Erythroblast (primary cell): ENCODE measurements at regions not wholly inside any gene's neighbourhood (a gene's known extent, or its start where the extent isn't known, plus 50 kb on each side); places are given as distances from the start of the nearest gene placed in this dataset.

Experiments
- DNase-seq, 2 experiments: peaks; one replicate each; lab custom pipeline; 2025; lab: John Stamatoyannopoulos, UW
- GATA1 ChIP-seq: IDR thresholded peaks from 2 replicates; pipeline ENCODE4 v1.6.1; 2011; ENCODE audit warnings: low read depth, mild to moderate bottlenecking, control low read depth, low read length, moderate library complexity
- POLR2A ChIP-seq: IDR thresholded peaks from 2 replicates; pipeline ENCODE4 v1.6.1; 2011; ENCODE audit warnings: mild to moderate bottlenecking, low read length

DNA sequence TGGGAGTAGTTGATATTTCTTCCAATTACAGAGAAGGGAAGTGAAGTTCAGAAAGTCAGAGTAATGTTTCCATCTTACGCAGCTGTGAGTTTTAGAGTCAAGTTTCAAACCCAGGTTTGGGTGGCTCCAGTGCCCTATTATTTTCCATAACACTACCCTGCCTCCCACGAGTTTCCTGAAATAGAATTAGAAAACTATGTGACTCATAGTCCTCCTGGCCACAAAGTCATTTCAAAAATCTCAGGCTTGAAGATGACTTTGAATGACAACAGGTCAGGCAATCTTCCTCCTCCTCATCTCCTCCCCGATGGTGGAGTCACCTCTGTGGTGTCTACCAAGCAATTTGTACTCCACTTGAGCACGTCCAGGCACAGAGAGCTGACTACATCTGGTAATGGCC is 212.3 kb upstream of the TRIB2 start:
- DNase-seq, result no peak

GRCh38 chr2:12506846-12507245 is 209.9 kb upstream of the TRIB2 start:
- no peak for DNase-seq
- TF ChIP-seq GATA1 (no peak), POLR2A (no peak)

More for the DNA sequence above, 212.3 kb upstream of the TRIB2 start:
- TF ChIP-seq POLR2A (no peak), GATA1 (no peak)

- DNase-seq, result no peak
- TF ChIP-seq GATA1 (no peak), POLR2A (no peak)
These were observed 209.4 kb upstream of the TRIB2 start for GRCh38 chr2:12507295-12507694.

- TF ChIP-seq POLR2A (no peak), GATA1 (no peak)
- DNase-seq, result no peak
These were observed 206.7 kb upstream of the TRIB2 start for GRCh38 chr2:12510070-12510469.

DNA sequence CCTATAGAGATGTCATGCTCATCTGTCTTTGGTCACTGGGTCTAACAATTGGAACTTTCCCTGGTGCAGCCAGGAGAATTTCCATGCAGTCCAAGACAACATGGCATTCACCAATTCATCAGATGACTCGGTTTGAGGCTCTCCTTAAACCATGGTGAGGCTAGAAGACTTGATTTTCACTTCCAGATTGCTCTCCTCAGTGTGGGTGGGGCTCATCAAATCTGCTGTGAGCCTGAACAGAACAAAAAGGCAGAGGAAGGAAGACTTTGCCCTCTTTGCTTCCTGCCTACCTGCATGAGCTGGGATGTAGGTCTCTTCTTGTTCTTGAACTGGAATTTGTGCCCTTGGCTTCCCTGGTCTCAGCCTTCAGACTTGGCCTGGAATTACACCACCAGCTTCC is 203.4 kb upstream of the TRIB2 start:
- no peak for TF ChIP-seq POLR2A
- TF ChIP-seq GATA1, result no peak
- no peak for DNase-seq

- TF ChIP-seq POLR2A, result no peak
- no peak for TF ChIP-seq GATA1
- no peak for DNase-seq
These were observed 202.6 kb upstream of the TRIB2 start for GRCh38 chr2:12514168-12514567.

DNA sequence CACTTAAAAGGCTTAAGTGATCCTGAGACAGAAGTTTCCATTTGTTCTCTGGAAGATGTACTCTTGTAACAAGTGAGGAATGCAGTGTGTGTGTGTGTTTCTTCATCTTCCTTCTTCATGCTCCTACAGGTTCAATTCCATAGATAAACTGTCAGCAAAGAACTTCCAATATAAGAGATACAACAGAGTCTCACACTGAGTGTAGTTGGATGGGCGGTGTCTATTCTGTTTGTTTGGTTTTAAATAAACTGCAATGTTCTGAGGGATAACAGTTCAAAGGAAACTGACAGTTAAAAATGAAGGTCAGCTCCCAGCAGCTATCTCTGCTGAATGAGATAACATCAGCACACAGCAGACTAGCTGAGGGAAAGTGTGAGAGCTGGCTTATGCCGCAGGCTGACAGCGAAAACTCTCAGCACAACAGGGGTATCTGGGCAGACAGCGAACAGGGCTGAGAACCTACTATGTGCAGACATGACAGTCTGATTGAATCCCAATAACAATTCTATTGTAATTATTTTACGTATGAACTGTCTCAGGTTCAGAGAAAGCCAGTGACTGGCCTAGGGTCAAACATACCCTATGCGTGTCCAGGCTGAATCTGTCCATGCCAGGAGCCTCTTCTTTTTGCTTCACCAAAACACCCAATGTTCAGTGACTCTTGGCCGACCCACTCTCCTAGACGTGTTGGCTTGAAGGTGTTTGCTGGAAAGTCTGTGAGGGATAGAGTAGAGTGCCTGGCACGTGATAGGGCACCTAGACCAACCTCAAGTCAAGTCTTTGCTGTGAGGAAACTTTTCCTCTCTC is 201.9 kb upstream of the TRIB2 start:
- DNase-seq, result peak; percentile 36 to 72
- TF ChIP-seq GATA1 (no peak), POLR2A (no peak)

DNA sequence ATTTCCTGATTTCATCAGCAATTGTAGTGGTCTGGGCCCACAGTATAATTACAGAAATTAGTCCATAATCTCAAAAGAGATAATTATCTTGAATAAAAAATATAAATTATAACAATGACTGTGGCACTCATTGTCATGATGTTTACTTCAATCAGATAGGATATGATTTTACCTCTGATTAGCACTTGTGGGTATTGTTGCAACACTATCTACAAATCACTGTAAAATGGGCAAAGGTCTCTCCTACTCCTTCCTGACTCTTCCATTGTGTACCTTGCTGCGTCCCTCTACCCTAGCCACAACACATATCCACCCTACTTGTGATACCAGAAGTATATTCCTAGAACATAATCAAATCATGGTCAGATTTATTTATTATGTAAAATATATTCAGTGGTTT is 200.9 kb upstream of the TRIB2 start:
- DNase-seq, result no peak

DNA sequence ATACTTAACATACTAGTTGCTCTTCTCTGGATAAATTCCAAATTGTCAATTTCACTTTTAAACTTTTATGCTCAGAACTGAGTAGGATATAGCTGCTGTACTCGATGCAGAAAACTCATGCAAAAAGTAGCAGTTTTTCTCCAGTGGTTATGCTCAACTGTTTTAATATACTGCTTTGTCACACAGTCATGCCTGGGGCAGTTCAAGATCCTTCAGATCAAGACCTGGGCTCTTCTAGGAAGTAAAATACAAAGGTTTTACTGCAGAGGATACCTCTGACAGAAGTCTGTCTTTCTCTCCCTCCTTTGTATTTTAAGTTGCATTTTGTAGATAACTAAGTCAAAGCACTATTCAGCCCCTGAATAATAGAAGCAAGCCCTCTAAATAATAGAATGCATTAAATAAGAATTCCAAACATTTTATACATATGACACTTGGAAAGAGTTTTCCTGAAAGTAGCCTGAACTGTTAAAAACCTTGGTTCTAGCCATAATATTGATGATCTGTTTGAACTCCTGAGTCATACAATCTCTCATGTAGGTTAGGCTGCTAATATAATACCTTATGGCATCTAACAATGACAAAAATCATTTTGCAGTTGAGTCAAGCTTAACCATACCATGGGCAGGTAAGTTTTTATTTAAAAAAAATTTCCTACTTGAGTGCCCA is 183.3 kb upstream of the TRIB2 start:
- TF ChIP-seq GATA1, result no peak
- TF ChIP-seq POLR2A, result no peak
- no peak for DNase-seq

More for the DNA sequence above, 200.9 kb upstream of the TRIB2 start:
- TF ChIP-seq POLR2A (no peak), GATA1 (no peak)

- DNase-seq, result no peak
- TF ChIP-seq GATA1, result no peak
- no peak for TF ChIP-seq POLR2A
These were observed 182.0 kb upstream of the TRIB2 start for GRCh38 chr2:12534646-12535263.

DNA sequence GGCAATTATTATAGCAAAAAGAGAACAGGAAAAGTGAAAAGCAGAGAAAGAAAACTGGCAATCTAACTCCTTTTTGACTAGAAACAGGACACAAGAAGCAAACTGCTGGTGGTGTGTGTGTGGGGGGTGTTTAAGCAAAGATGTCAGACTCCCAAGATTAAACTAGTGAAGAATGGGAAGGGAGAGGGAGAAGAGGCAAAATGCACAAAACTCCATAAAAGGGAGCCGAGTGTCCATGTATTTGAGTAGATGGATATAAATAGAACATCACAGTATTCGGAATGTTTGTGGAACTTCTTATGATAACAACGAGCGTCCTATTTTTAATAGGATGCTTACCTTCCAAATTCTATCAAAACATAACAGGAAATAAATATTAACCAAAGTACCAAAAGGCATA is 179.8 kb upstream of the TRIB2 start:
- TF ChIP-seq POLR2A, result no peak
- no peak for TF ChIP-seq GATA1
- no peak for DNase-seq

- DNase-seq, result no peak
- TF ChIP-seq GATA1, result no peak
- no peak for TF ChIP-seq POLR2A
These were observed 178.5 kb upstream of the TRIB2 start for GRCh38 chr2:12538138-12538694.

DNA sequence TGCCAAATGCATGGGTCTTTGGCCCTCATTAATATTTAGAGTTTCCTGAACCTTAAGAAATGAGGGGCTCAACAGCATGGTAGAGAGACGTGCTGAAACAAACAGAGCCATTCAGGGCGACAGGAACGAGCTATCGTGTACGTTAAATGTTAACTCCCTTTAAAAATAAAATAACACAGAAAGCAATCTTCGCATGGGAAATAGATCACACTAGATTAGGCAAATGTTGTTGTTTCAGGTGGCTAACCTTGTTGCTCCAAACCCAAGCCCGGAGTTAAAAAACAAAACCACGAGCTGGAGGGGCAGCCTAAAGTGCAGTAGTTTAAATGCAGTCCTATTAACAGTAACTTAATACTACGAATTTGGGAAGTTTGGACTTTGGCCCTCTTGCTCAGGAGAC is 177.4 kb upstream of the TRIB2 start:
- TF ChIP-seq GATA1, result no peak
- no peak for DNase-seq
